A204.1 (cell line): ENCODE measurements at regions not wholly inside any gene's neighbourhood (a gene's known extent, or its start where the extent isn't known, plus 50 kb on each side); places are given as distances from the start of the nearest gene placed in this dataset.
"Not testable (repeated sequence)": the region's sequence is repeated elsewhere in the genome, so short reads cannot be mapped to it uniquely, and the experiment has no call there.

Experiments used
- FAIRE-seq: peaks from 2 replicates; lab custom pipeline; 2012; peaks lifted over from hg19 to GRCh38; lab: Jason Lieb, UNC

GRCh38 chr14:65153101-65153500, 50.8 kb upstream of the MAX start:
- no peak for FAIRE-seq

DNA sequence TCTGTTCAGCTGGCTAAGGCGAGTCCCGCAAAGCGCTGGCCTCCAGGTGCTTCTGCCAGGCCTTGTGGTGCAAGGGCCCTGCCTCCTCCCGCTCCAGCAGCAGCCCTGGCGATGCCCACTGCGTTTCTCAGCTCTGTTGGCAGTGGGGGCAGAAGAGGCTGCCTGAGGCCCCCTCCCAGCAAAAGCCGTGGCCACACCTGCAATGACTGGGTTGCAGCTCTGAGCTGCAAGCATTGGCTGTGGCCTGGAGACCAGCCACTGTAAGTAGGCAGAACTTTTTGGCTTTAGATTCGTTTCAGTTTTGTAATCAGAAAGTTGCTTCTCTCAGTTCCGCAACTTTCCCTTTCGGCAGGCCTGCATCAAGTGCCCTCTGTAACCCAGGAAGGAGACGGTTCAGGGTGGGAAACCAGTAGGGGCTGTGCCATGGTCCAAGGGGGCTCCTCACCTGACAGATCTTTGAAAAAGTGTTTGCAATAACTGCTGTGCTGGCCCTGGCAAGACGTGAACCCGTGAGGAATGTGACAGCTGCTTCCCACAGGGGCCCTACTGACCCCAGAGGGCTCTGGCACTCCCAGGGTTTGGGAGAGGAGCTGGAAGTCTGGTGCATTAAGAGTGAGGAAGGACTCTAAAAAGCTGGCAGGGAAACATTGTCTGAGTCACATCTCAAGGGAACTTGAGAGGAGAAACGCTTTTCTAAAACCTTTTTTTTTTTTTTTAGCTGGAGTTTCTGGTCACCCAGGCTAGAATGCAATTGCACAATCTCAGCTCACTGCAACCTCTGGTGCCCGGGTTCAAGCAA, 54.5 kb upstream of the MAX start:
- no peak for FAIRE-seq

DNA sequence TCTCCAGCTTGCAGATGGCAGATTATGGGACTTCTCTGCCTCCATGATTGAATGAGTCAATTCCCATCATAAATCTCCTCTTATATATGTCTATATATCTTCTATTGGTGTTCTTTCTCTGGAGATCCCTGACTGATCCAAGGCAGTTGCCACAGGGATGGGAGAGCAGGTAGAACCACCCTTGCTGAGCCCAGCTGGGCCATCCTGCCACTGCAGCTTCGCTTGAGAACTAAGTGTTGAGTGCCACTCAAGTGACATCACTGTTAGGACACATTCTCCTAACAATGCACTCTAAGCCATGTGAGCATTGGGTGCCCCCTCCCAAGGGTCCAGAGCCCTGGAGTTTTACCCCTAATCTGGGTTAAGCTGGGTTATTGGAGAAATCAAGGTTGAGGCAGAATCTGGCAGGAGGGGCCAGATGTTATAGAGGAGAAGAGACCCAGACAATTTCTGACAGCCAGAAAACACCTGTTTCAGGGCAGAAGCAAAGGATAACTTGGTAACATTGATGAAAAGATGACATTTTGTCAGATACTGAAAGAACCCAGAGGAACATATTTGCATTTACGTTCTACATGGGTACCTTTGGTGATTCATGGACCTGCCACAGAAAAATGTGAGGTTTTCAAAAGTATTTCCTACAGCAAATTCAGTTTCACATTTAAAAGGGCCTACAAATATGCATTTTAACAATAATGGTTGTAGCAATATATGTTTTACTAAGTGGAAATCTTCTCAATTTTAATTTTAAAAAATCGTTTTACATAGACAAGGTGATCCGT, 57.2 kb upstream of the MAX start:
- no peak for FAIRE-seq

DNA sequence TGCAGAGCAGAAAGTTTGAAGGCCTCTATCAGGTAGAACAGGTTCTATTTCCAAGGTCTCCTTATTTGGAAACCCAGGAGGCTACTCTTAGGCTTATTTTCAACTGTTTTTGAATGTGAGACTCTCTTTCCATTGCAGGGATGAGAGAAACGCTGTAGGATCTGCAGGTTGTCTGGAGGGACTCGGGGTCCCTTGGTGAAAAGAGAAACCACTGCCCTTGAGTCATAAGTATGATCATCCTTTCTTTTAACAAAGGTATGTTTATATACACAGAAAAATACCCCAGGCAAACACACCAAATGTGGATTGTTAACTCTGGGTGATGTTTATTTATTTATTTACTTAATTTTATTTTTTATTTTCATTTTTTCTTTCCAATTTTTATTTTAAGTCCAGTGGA, 57.8 kb upstream of the MAX start:
- no peak for FAIRE-seq

- no peak for FAIRE-seq
Measured at GRCh38 chr14:65162031-65162430, 59.7 kb upstream of the MAX start.

- peak; percentile 43 for FAIRE-seq
Measured at GRCh38 chr14:65164068-65164824, 61.9 kb upstream of the MAX start.

GRCh38 chr14:65164825-65165135, 62.5 kb upstream of the MAX start:
- FAIRE-seq: no peak

- FAIRE-seq: no peak
Measured at GRCh38 chr14:65167072-65167645, 64.8 kb upstream of the MAX start.

- no peak for FAIRE-seq
Measured at GRCh38 chr14:65168840-65169239, 66.5 kb upstream of the MAX start.

GRCh38 chr14:65169351-65169750, 67.0 kb upstream of the MAX start:
- no peak for FAIRE-seq

DNA sequence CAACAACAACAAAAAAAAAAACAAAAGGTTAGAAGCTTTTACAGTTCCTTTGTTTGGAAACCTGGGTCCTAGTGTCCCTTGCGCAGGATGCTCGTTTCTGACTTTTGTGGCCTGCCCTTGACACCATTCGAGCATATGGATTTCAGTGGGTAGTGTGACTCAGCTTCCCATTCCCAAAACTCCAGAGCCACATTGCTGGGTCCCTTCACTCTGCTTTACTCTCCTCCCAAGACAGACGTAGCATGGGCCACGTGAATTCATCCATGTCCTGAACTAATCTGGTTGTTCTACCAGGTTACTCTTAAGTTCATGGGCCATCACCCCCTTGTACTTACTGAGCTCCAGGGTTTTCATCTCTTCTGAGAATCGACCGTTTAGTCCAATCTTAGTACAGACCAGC, 68.0 kb upstream of the MAX start:
- FAIRE-seq: no peak

DNA sequence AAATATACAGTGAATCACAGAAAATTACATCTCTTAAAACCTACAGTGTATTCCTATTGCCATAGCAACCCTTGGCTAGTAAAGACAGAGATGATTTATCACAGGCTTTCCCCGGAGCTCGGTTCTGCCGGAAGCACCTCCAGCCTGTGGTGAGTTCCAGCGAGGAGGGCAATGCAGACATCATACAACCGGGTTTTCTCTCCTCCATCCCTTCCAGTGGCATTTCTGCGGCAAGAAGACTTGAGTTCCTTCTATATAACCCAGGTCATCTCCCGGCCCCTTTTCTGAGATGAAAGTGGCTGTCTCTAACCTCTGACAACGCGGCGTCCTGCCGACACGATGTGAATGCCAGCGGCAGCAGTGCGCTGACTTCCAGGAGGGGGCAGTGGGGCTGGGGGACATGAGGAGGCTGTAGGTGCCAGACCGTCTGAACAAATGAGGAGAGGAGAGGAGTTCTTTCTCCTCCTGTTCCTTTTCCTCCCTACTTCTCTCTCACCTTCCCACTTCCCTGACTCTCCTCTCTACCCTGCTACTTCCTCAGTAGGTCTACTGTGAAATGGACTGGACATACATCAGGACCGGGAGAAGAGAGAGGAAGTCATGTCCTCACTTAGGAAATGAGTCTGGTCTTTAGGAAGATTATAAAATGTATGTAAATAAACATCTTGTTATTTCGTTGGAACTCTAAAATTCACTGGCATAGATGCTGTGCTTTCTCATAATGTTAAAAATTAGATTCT, 68.6 kb upstream of the MAX start:
- no peak for FAIRE-seq

GRCh38 chr14:65173973-65174693, 71.8 kb upstream of the MAX start:
- FAIRE-seq: no peak

DNA sequence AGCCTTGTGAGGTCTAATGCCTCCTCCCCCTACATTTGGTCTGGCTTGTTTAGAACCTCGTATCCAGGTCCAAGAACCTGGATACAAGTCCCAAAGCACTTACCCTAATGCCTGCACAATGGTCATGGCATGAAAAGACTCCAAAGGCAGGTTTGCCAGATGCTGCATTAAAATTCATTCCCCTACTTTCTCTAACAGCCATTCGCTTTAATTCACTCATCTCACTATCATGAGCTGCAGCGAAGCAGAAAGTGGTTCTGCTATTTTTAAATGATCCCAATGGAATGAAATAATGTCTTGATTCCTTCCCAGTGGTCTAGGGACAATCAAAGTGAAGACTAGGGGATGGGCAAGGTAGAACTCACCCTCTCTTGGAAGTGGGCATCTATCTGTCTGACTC, 72.5 kb upstream of the MAX start:
- FAIRE-seq: no peak

GRCh38 chr14:65177551-65177950, 75.2 kb upstream of the MAX start:
- FAIRE-seq: no peak

DNA sequence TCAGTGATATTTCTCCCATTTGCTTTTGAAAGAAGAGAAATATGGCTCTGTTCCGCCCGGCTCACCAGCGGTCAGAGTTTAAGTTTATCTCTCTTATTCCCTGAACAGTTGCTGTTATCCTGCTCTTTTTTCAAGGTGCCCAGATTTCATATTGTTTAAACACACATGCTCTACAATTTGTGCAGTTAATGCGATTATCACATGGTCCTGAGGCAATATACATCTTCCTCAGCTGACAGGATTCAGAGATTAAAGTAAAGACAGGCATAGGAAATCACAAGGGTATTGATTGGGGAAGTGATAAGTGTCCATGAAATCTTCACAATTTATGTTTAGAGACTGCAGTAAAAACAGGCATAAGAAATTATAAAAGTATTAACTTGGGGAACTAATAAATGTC, 76.9 kb upstream of the MAX start:
- not testable (repeated sequence) for FAIRE-seq

DNA sequence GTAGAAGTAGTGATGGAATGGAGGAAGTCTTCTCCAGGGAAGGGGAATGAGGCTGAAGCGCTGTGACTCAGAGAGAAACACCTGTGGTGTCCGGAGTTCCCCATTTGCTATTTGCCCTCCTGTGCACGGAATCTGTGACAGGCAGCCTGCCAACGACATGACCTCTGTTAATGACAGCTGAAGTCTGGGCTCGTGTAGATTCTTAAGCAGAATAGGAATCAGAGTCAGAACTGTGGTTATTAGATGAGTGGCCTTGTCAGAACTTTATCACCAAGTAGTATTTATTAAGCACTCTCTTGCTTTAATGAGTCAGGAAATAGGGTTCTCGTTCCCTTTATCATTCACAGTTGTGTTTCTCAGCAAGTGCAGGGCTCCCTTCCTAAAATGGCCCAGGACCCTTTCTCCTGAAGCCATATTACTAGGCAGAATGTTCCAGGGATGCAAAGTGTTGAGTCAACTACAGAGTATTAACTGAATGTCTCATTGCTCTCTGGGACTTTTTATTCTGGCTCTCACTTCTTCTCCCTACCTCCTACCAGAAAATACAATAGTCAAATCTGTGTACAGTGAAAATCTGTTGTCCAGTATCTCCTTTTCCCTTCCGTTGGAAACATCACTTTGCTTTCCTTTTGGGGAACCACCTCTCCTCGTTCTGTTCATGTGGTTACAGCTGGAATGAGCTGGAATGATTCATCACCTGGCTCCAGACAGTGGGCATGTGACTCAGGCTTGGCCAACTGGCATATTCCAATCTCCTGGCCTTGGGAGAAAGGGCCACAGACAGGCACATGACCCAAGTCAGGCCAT, 77.8 kb upstream of the MAX start:
- no peak for FAIRE-seq

GRCh38 chr14:65180725-65181025, 78.4 kb upstream of the MAX start:
- no peak for FAIRE-seq

DNA sequence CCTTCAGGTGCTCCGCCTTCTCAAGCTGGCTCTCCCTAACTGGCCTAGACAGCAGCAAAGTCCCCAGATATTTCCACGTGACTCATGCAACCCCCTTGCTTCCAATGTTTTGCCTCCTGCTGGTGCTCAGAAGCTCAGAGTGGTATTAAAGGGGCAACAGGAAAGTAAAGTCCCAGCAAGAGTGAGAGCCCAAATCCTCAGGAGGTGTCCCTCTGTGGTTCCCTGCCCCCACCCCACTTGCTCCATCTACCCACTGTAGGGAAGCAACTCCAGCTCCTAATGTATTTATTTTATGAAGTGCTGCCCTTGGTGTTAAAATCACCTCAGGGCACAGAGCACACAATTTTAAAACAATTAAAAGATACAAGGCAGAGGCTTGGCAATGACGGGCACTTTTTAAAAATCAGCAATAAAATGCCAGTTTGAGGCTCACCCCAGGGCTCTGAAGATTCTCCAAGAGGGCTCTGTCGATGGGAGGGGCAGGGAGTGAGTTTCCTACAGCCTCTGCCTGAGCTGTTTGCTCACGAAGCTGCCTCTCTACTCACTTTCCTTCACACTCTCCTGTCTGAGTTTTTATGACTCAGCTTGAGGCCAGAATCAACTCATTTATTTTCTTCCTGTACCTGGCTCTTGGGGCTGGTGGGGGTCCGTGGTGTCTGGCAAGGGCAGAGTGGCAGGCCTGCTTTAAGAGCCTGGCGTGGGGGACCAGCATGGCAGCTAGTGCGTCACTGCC, 81.9 kb upstream of the MAX start:
- no peak for FAIRE-seq

DNA sequence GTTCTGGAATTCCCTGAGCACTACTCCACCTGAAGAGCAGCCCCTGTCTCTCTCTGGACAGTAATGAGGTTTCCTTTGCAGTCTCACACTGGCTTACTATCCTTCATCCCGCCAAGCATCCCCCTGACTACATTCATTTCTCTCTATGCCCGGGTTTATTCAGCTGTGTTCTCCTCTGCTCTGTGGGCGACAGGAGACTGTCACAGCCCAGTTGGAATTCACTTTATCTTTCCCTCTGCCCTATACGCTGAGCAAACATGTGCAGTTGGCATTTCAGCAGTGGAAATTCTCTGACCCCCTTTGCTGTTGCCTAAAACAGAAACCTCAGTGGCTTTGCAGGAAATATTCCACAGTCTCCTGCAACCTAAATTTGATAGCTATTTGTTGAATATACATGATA, 83.5 kb upstream of the MAX start:
- no peak for FAIRE-seq
